ENCODE measurements at regions not wholly inside any gene's neighbourhood (a gene's known extent, or its start where the extent isn't known, plus 50 kb on each side); places are given as distances from the start of the nearest gene placed in this dataset.

DNA sequence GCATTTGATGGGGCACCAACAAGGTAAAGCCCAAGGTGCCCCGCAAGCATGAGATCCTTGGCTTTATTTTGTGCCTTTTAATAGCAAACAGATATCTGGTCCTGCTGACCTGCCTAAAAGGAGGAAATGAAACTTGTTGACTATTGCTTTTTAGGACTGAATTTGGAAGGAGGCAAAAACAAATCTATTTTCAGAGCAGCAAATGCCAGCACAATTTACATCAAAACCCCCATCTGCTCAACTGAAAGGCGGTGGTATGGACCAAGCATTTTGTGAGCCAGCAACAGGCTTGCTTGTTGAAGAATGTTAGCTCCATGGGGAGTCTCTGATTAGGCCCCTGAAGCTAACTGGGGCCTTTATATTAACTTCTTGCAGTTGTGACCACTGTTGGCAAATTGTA lies 192.6 kb upstream of the E2F8 start:
- Histone ChIP-seq H2BK12ac (ENCODE audit: low read depth, low read length) (no peak overlapping the region), H3K4me1 (replicated peaks in 1 of 4; ENCODE audit: control insufficient read depth in 3 of 4, insufficient read depth in 4 of 4, low read length in 3 of 4) (peaks cover 2 to 16% (median 6%) of the 10 kb centered on the region in 4 experiments; a peak in 6 of 7 replicates), H3K79me1 (ENCODE audit: low read depth, low read length) (no peaks in the 10 kb centered on the region), H4K5ac (ENCODE audit: insufficient read length, low read depth, low read length) (no peak overlapping the region), H3K56ac (replicated peaks; ENCODE audit: insufficient read length, low read depth, low read length) (no peak overlapping the region), H3K4me2 (ENCODE audit: insufficient read depth in 1 of 2, low read depth in 2 of 2, low read length in 2 of 2) (0 out of 4 replicates have a peak overlapping the region, but pooled peaks of 1 of the 2 experiments have one; percentile 34), H4K20me1 (replicated peaks in 1 of 2; ENCODE audit: control insufficient read depth in 1 of 2, insufficient read depth in 2 of 2, low read length in 2 of 2) (no peaks in the 10 kb centered on the region), H2AK5ac (ENCODE audit: low read depth, low read length) (no peak overlapping the region), H3K14ac (ENCODE audit: insufficient read length) (no peak overlapping the region), H3K23ac (ENCODE audit: insufficient read length) (no peak overlapping the region), H4K91ac (replicated peaks; ENCODE audit: insufficient read length, low read length) (no peak overlapping the region), H3K9me3 (ENCODE audit: insufficient read depth in 2 of 2, low read depth in 1 of 2, low read length in 1 of 2) (no peaks in the 10 kb centered on the region), H3K27ac (ENCODE audit: low read depth, low read length) (no peak overlapping the region), H3K79me2 (ENCODE audit: control insufficient read depth in 1 of 2, insufficient read depth in 2 of 2, low read length in 2 of 2) (no peaks in the 10 kb centered on the region), H3K36me3 (ENCODE audit: control insufficient read depth in 2 of 4, insufficient read depth in 4 of 4, low read length in 3 of 4) (no peaks in the 10 kb centered on the region), H3K9ac (replicated peaks in 1 of 4; ENCODE audit: extremely low read depth in 1 of 4, low read depth in 3 of 4, low read length in 3 of 4) (no peak overlapping the region), H3K18ac (ENCODE audit: extremely low read depth, low read length) (no peak overlapping the region), H2BK5ac (ENCODE audit: low read depth, low read length) (no peak overlapping the region), H2BK15ac (ENCODE audit: low read length) (no peak overlapping the region), H3K4me3 (ENCODE audit: extremely low read depth in 1 of 4, insufficient read depth in 2 of 4, low read depth in 3 of 4, low read length in 4 of 4) (no peak overlapping the region), H4K8ac (ENCODE audit: extremely low read depth, insufficient read depth, low read length) (no peak overlapping the region), H2BK120ac (replicated peaks; ENCODE audit: low read depth, low read length) (no peak overlapping the region), H3K27me3 (replicated peaks in 1 of 4; ENCODE audit: control insufficient read depth in 3 of 4, extremely low read depth in 1 of 4, insufficient read depth in 3 of 4, low read length in 3 of 4) (0 out of 7 replicates have a peak, but pooled peaks cover 0 to 2% (median 0%) of the 10 kb centered on the region in 4 experiments), H3K23me2 (ENCODE audit: low read depth, low read length) (no peaks in the 10 kb centered on the region), H3K4ac (replicated peaks; ENCODE audit: insufficient read length, low read depth, low read length) (no peak overlapping the region), H2AFZ (ENCODE audit: low read length) (no peak overlapping the region), H2BK20ac (ENCODE audit: low read length) (no peak overlapping the region)
- DNase-seq (ENCODE audit: low read depth in 1 of 2, low spot score in 2 of 2) (no peak), FAIRE-seq (no peak)
- 76% methylated on average over 2 of the region's 2 CpGs; no CpG with 5 or more reads in 1 of the 2 experiments for WGBS, 2 experiments (ENCODE audit: extremely low coverage in 1 of 2, insufficient coverage in 1 of 2, insufficient read length in 1 of 2, insufficient replicate concordance in 2 of 2, low coverage in 1 of 2, low lambda C conversion rate in 2 of 2, missing lambda C conversion rate in 1 of 2)
- ChIA-PET CTCF (ENCODE audit: partially characterized antibody) (interaction anchor here (0.7 to 2.4 kb wide), 4 partner anchors 10 to 127 kb away, joined by 3 to 6 read pairs (median 4); no protein-coding TSS in a partner anchor), POLR2A (ENCODE audit: partially characterized antibody) (no interaction called here)
- TF ChIP-seq SP2 (IDR thresholded peaks at IDR 0.05; ENCODE audit: low read length) (no peak), KDM4A (IDR thresholded peaks at IDR 0.05; ENCODE audit: low read depth, low read length, severe bottlenecking) (no peak), SIX5 (IDR thresholded peaks at IDR 0.05; ENCODE audit: low read depth, low read length) (no peak), SAP30 (IDR thresholded peaks at IDR 0.05; ENCODE audit: insufficient read depth, insufficient replicate concordance, low read length) (no peak), SUZ12 (IDR thresholded peaks at IDR 0.05; ENCODE audit: low read length) (no peak), EZH2 (IDR thresholded peaks at IDR 0.05; ENCODE audit: low read depth, low read length, severe bottlenecking) (no peak), FOSL1 (IDR thresholded peaks at IDR 0.05; ENCODE audit: insufficient read depth, low read depth, low read length) (no peak), HDAC6 (IDR thresholded peaks at IDR 0.05; ENCODE audit: low read depth, low read length) (no peak), RXRA (IDR thresholded peaks at IDR 0.05; ENCODE audit: insufficient read depth, low read depth, low read length) (no peak), GABPA (IDR thresholded peaks at IDR 0.05; ENCODE audit: borderline replicate concordance, insufficient read depth, low read length) (no peak), RAD21 (IDR thresholded peaks at IDR 0.05 in 1 of 2, conservative IDR thresholded peaks at IDR 0.05 in 1 of 2; ENCODE audit: low read depth in 2 of 2, low read length in 2 of 2) (no peak), YY1 (IDR thresholded peaks at IDR 0.05; ENCODE audit: low read depth, low read length) (no peak)
- TF ChIP-seq, protein P1, sequence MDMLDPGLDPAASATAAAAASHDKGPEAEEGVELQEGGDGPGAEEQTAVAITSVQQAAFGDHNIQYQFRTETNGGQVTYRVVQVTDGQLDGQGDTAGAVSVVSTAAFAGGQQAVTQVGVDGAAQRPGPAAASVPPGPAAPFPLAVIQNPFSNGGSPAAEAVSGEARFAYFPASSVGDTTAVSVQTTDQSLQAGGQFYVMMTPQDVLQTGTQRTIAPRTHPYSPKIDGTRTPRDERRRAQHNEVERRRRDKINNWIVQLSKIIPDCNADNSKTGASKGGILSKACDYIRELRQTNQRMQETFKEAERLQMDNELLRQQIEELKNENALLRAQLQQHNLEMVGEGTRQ (IDR thresholded peaks at IDR 0.05; ENCODE audit: low read length), result no peak
